NCI-H1105 treated with DMSO at 0.1 percent for 48 hours (cell line): ENCODE measurements at regions not wholly inside any gene's neighbourhood (a gene's known extent, or its start where the extent isn't known, plus 50 kb on each side); places are given as distances from the start of the nearest gene placed in this dataset.
"Not testable (repeated sequence)": the region's sequence is repeated elsewhere in the genome, so short reads cannot be mapped to it uniquely, and the experiment has no call there.

Experiments
- DNase-seq: peaks from one replicate; lab custom pipeline; 2025; lab: John Stamatoyannopoulos, UW

GRCh38 chr4:117135634-117136354 lies 50.4 kb upstream of the TRAM1L1 start:
- no peak for DNase-seq

GRCh38 chr4:117137145-117137544 lies 51.8 kb upstream of the TRAM1L1 start:
- no peak for DNase-seq

- DNase-seq = not testable (repeated sequence)
Observed at GRCh38 chr4:117138732-117139131, 53.4 kb upstream of the TRAM1L1 start.

GRCh38 chr4:117154251-117154650 lies 68.9 kb upstream of the TRAM1L1 start:
- DNase-seq = no peak

GRCh38 chr4:117156806-117157205 lies 71.4 kb upstream of the TRAM1L1 start:
- DNase-seq = no peak

GRCh38 chr4:117157360-117157759 lies 72.0 kb upstream of the TRAM1L1 start:
- no peak for DNase-seq

- DNase-seq = no peak
Observed at GRCh38 chr4:117162976-117163375, 77.6 kb upstream of the TRAM1L1 start.

GRCh38 chr4:117164338-117164737 lies 79.0 kb upstream of the TRAM1L1 start:
- no peak for DNase-seq

GRCh38 chr4:117175369-117175768 lies 90.0 kb upstream of the TRAM1L1 start:
- DNase-seq = not testable (repeated sequence)

- no peak for DNase-seq
Observed at GRCh38 chr4:117203231-117203630, 117.9 kb upstream of the TRAM1L1 start.

GRCh38 chr4:117210551-117210950 lies 125.2 kb upstream of the TRAM1L1 start:
- DNase-seq = no peak

GRCh38 chr4:117224256-117224655 lies 138.9 kb upstream of the TRAM1L1 start:
- no peak for DNase-seq

GRCh38 chr4:117225471-117225870 lies 140.1 kb upstream of the TRAM1L1 start:
- no peak for DNase-seq

GRCh38 chr4:117227925-117228324 lies 142.5 kb upstream of the TRAM1L1 start:
- DNase-seq = no peak

- DNase-seq = no peak
Observed at GRCh38 chr4:117239434-117239833, 154.1 kb upstream of the TRAM1L1 start.

- DNase-seq = no peak
Observed at GRCh38 chr4:117249333-117249732, 164.0 kb upstream of the TRAM1L1 start.

- no peak for DNase-seq
Observed at GRCh38 chr4:117264072-117264471, 178.7 kb upstream of the TRAM1L1 start.

- no peak for DNase-seq
Observed at GRCh38 chr4:117267317-117267716, 181.9 kb upstream of the TRAM1L1 start.

GRCh38 chr4:117284736-117285135 lies 199.4 kb upstream of the TRAM1L1 start:
- no peak for DNase-seq

- no peak for DNase-seq
Observed at GRCh38 chr4:117293784-117294183, 208.4 kb upstream of the TRAM1L1 start.

- no peak for DNase-seq
Observed at GRCh38 chr4:117302226-117302625, 216.8 kb upstream of the TRAM1L1 start.

- DNase-seq = no peak
Observed at GRCh38 chr4:117311215-117311614, 225.8 kb upstream of the TRAM1L1 start.

- DNase-seq = no peak
Observed at GRCh38 chr4:117311989-117312388, 226.6 kb upstream of the TRAM1L1 start.

- no peak for DNase-seq
Observed at GRCh38 chr4:117324851-117325491, 239.6 kb upstream of the TRAM1L1 start.
